IMR-90 (cell line): ENCODE measurements at regions not wholly inside any gene's neighbourhood (a gene's known extent, or its start where the extent isn't known, plus 50 kb on each side); places are given as distances from the start of the nearest gene placed in this dataset.
"Not testable (repeated sequence)": the region's sequence is repeated elsewhere in the genome, so short reads cannot be mapped to it uniquely, and the experiment has no call there.

Experiments used
- ATAC-seq: fragments of 200-7000 bp; cut with Tn5 transposase; 2 replicates; pipeline ENCODE4 v1.9.1; 2020; ENCODE audit warnings: low read depth, mild to moderate bottlenecking, moderate library complexity
- BruUV-seq: library from RNA; stranded (reverse); fragments of 400-500 nt; replicated peaks from 2 replicates; lab custom pipeline; 2021; lab: Mats Ljungman, UMichigan
- CTCF ChIA-PET: fragments of 300-600 bp; formaldehyde crosslinking; extraction: SDS; loops from one replicate; lab custom pipeline; 2021; ENCODE audit warnings: antibody characterized with exemption; lab: Yijun Ruan, JAX
- POLR2A ChIA-PET: fragments of 300-600 bp; sonication (Branson Sonifier 250); formaldehyde crosslinking; loops from one replicate; lab custom pipeline; 2022; ENCODE audit warnings: antibody characterized with exemption; ENCODE audit not compliant: unreplicated experiment; lab: Charles Lee
- DNase-seq: peaks from one replicate; pipeline ENCODE4 v3.0.0; 2013
- H2AFZ ChIP-seq: replicated peaks from 2 replicates; pipeline ENCODE3; 2013; ENCODE audit warnings: low read length, mild to moderate bottlenecking; ENCODE audit not compliant: poor library complexity
- H2AK5ac ChIP-seq: 2 replicates; pipeline ENCODE4 v1.6.1; 2013; ENCODE audit warnings: low read depth, low read length, inconsistent platforms
- H2AK9ac ChIP-seq: replicated peaks from 2 replicates; pipeline ENCODE3; 2013; ENCODE audit warnings: mild to moderate bottlenecking, low read depth, low read length, moderate library complexity; ENCODE audit not compliant: poor library complexity
- H2BK120ac ChIP-seq: 2 replicates; pipeline ENCODE4 v1.6.1; 2013; ENCODE audit warnings: low read depth, low read length, inconsistent platforms
- H2BK15ac ChIP-seq: 3 replicates; pipeline ENCODE4 v1.6.1; 2013; ENCODE audit warnings: low read depth, low read length, inconsistent platforms
- H2BK20ac ChIP-seq: 2 replicates; pipeline ENCODE4 v1.6.1; 2013; ENCODE audit warnings: low read depth, mild to moderate bottlenecking, inconsistent platforms, low read length, moderate library complexity
- H2BK5ac ChIP-seq: 2 replicates; pipeline ENCODE4 v1.6.1; 2013; ENCODE audit warnings: mild to moderate bottlenecking, low read depth, low read length, inconsistent platforms; ENCODE audit not compliant: poor library complexity, severe bottlenecking
- H3K14ac ChIP-seq: replicated peaks from 2 replicates; pipeline ENCODE4 v1.6.1; 2013; ENCODE audit warnings: low read depth, low read length, inconsistent platforms
- H3K18ac ChIP-seq: 2 replicates; pipeline ENCODE4 v1.6.1; 2013; ENCODE audit warnings: low read depth, low read length, control low read depth
- H3K23ac ChIP-seq: 2 replicates; pipeline ENCODE4 v1.6.1; 2013; ENCODE audit warnings: low read depth, low read length, inconsistent platforms
- H3K27ac ChIP-seq: 2 replicates; pipeline ENCODE4 v1.5.1; 2013; ENCODE audit warnings: mild to moderate bottlenecking, control low read depth, low read length; ENCODE audit not compliant: insufficient read depth
- H3K27me3 ChIP-seq: 2 replicates; pipeline ENCODE4 v1.6.1; 2013; ENCODE audit warnings: low read length; ENCODE audit not compliant: control insufficient read depth, insufficient read depth
- H3K36me3 ChIP-seq: 2 replicates; pipeline ENCODE4 v1.6.1; 2013; ENCODE audit warnings: low read length, mixed read lengths; ENCODE audit not compliant: control insufficient read depth, insufficient read depth
- H3K4ac ChIP-seq: 2 replicates; pipeline ENCODE4 v1.6.1; 2013; ENCODE audit warnings: low read depth, low read length, inconsistent platforms
- H3K4me1 ChIP-seq: 2 replicates; pipeline ENCODE4 v1.6.1; 2013; ENCODE audit warnings: low read length, mixed read lengths; ENCODE audit not compliant: control insufficient read depth, insufficient read depth
- H3K4me2 ChIP-seq: 2 replicates; pipeline ENCODE4 v1.6.1; 2013; ENCODE audit warnings: low read depth, mild to moderate bottlenecking, control low read depth, low read length, moderate library complexity
- H3K4me3 ChIP-seq: 2 replicates; pipeline ENCODE4 v1.5.1; 2013; ENCODE audit warnings: low read depth, mild to moderate bottlenecking, control low read depth, low read length, moderate library complexity; ENCODE audit not compliant: insufficient read depth
- H3K56ac ChIP-seq: 2 replicates; pipeline ENCODE4 v1.6.1; 2013; ENCODE audit warnings: low read length, inconsistent platforms; ENCODE audit not compliant: insufficient read depth; ENCODE audit errors: extremely low read depth
- H3K79me1 ChIP-seq, 2 experiments: 2 replicates each; pipeline ENCODE4 v1.6.1; 2013; ENCODE audit warnings: low read length in 2 of 2, inconsistent platforms in 1 of 2, low read depth in 1 of 2
- H3K9ac ChIP-seq: 2 replicates; pipeline ENCODE4 v1.6.1; 2013; ENCODE audit warnings: low read depth, low read length, control low read depth
- H3K9me1 ChIP-seq: 2 replicates; pipeline ENCODE4 v1.6.1; 2013; ENCODE audit warnings: low read length, inconsistent platforms; ENCODE audit not compliant: insufficient read depth
- H3K9me3 ChIP-seq: 2 replicates; pipeline ENCODE4 v1.6.1; 2013; ENCODE audit warnings: low read length; ENCODE audit not compliant: control insufficient read depth, insufficient read depth
- H4K20me1 ChIP-seq: 2 replicates; pipeline ENCODE4 v1.6.1; 2013; ENCODE audit warnings: low read length, inconsistent platforms; ENCODE audit not compliant: insufficient read depth
- H4K5ac ChIP-seq: 2 replicates; pipeline ENCODE4 v1.6.1; 2013; ENCODE audit warnings: mild to moderate bottlenecking, low read depth, low read length, control low read depth
- H4K8ac ChIP-seq, 2 experiments: 2 replicates each; pipeline ENCODE4 v1.6.1; 2013; ENCODE audit warnings: low read depth in 2 of 2, low read length in 2 of 2, control low read depth in 1 of 2, inconsistent platforms in 1 of 2
- H4K91ac ChIP-seq: 2 replicates; pipeline ENCODE4 v1.6.1; 2013; ENCODE audit warnings: low read depth, low read length, inconsistent platforms; ENCODE audit not compliant: insufficient read depth
- WGBS, 2 experiments: methylation state at CpG; one replicate each; pipeline versions ENCODE4 v1.1.5 to v1.1.7; 2013; ENCODE audit warnings: missing lambda C conversion rate in 2 of 2; ENCODE audit not compliant: insufficient read length in 1 of 2; ENCODE audit errors: extremely low coverage in 2 of 2; 5-methylcytosine and 5-hydroxymethylcytosine counted together
- dilution Hi-C: fragments of 300-500 bp; cut with HindIII; formaldehyde crosslinking; loops from one replicate; pipeline ENCODE4 v1.14.3; 2018; ENCODE audit warnings: low sequenced_read_pairs; ENCODE audit not compliant: unreplicated experiment
- in situ Hi-C: fragments of 300-500 bp; cut with MboI; formaldehyde crosslinking; loops from 3 replicates; pipeline ENCODE4 v1.14.3; 2019; ENCODE audit warnings: low sequenced_read_pairs, inconsistent platforms, mixed read lengths
- intact Hi-C: fragments of 100-400 bp; cut with micrococcal nuclease; formaldehyde crosslinking; loops from 2 replicates; pipeline ENCODE4 v1.10.0; 2022

GRCh38 chr1:206316901-206317300 is 113.6 kb downstream of the SRGAP2 start:
- POLR2A ChIA-PET, ATAC-seq: not testable (repeated sequence)

GRCh38 chr1:206317878-206318514 is 114.7 kb downstream of the SRGAP2 start:
- DNase-seq, H3K9me1 ChIP-seq, H3K79me1 ChIP-seq, H3K27me3 ChIP-seq, intact Hi-C loops, H3K4me3 ChIP-seq, H3K23ac ChIP-seq, H3K18ac ChIP-seq, dilution Hi-C loops, CTCF ChIA-PET, POLR2A ChIA-PET, H2AK9ac ChIP-seq, H2BK120ac ChIP-seq, H3K9me3 ChIP-seq, H2BK15ac ChIP-seq, H4K91ac ChIP-seq, H3K56ac ChIP-seq, H3K14ac ChIP-seq, H2BK5ac ChIP-seq, H3K4me1 ChIP-seq, H3K4ac ChIP-seq, H3K27ac ChIP-seq, H3K9ac ChIP-seq, BruUV-seq, H3K4me2 ChIP-seq, H4K8ac ChIP-seq, H3K36me3 ChIP-seq, H4K20me1 ChIP-seq, H4K5ac ChIP-seq, H2AFZ ChIP-seq, in situ Hi-C loops: not testable (repeated sequence)
- H2BK20ac ChIP-seq: peak overlapping the region; percentile 82
- peak; percentile 80 for ATAC-seq
- WGBS, 2 experiments: no CpG with 5 or more reads among the region's 5 CpGs
- 0 out of 2 replicates have a peak overlapping the region, but pooled peaks have one; percentile 78 for H2AK5ac ChIP-seq

More at GRCh38 chr1:206316901-206317300, 113.6 kb downstream of the SRGAP2 start:
- H3K4ac ChIP-seq, H3K4me1 ChIP-seq, H3K9me3 ChIP-seq, H3K4me2 ChIP-seq, H3K36me3 ChIP-seq, in situ Hi-C loops, H2BK5ac ChIP-seq, H3K27me3 ChIP-seq, H2BK15ac ChIP-seq, H2AK5ac ChIP-seq, H3K56ac ChIP-seq, H4K5ac ChIP-seq, H2BK120ac ChIP-seq, H3K23ac ChIP-seq, H3K27ac ChIP-seq, H3K14ac ChIP-seq, H4K8ac ChIP-seq, H2BK20ac ChIP-seq, H4K20me1 ChIP-seq, CTCF ChIA-PET, H3K9me1 ChIP-seq, H3K4me3 ChIP-seq, DNase-seq, H4K91ac ChIP-seq, intact Hi-C loops, H2AFZ ChIP-seq, H3K18ac ChIP-seq, H3K79me1 ChIP-seq, BruUV-seq, H2AK9ac ChIP-seq, dilution Hi-C loops, H3K9ac ChIP-seq: not testable (repeated sequence)
- no CpG with 5 or more reads among the region's 4 CpGs for WGBS, 2 experiments
